ENCODE measurements at regions not wholly inside any gene's neighbourhood (a gene's known extent, or its start where the extent isn't known, plus 50 kb on each side); places are given as distances from the start of the nearest gene placed in this dataset.
"Not testable (repeated sequence)": the region's sequence is repeated elsewhere in the genome, so short reads cannot be mapped to it uniquely, and the experiment has no call there.

GRCh38 chr4:137812258-137812657, 280.0 kb upstream of the PCDH18 start:
- H3K4me1 Mint-ChIP-seq: no peaks in the 10 kb centered on the region
- no peaks in the 10 kb centered on the region for H3K27me3 Mint-ChIP-seq
- H3K4me3 Mint-ChIP-seq: no peak overlapping the region
- H3K36me3 Mint-ChIP-seq: no peaks in the 10 kb centered on the region
- H3K27ac Mint-ChIP-seq: no peak overlapping the region
- H3K9me3 Mint-ChIP-seq: no peaks in the 10 kb centered on the region

DNA sequence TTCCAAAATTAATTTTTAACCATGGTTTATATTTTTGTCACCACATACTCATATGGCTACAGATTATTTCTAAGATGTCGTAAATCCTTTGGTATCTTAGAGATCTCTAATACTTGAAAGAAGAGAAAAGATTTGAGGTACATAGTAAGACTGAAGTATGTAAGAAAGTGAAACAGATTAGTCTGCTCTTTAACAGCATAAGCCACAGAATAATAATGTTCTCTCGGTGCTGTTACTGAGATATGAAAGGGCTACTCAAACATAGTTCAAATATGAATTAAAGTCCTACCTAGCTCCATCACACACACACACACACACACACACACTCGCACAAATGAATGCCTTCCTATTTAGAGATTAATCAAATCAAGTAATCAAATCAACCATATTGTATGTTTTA, 274.1 kb upstream of the PCDH18 start:
- Mint-ChIP-seq H3K4me3 (no peak overlapping the region), H3K27me3 (no peaks in the 10 kb centered on the region), H3K4me1 (no peaks in the 10 kb centered on the region), H3K36me3 (no peaks in the 10 kb centered on the region), H3K9me3 (no peaks in the 10 kb centered on the region), H3K27ac (no peak overlapping the region)

DNA sequence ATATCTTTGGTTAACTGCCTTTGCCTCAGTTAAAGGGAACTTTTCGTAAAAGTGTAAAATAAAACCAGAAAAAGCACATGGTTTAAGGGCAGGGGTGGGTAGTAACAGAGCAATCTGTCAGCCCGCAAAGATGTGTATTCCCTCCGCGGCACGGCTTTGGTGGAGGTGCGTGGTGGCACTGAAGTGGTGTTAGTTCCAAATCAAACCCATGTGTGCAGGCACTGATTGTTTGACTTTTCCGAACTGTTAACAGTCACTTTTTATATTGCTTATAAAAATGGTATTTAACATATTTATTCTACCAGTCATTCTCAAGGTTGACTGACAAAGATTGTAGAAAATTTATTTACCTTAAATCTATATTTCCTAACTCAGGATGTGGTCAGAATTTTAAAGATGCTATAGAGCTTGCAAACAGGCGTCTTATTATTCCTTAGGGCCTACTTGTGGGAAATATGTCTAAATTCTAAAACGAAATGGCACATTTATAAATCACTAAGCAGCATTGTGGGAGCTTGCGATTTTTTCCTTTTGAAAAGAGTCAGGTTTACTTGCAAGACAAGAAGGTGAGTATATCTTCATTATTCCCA, 272.7 kb upstream of the PCDH18 start:
- no peaks in the 10 kb centered on the region for H3K27me3 Mint-ChIP-seq
- no peak overlapping the region for H3K4me3 Mint-ChIP-seq

GRCh38 chr4:137800861-137801260, 268.6 kb upstream of the PCDH18 start:
- Mint-ChIP-seq H3K27ac (peak overlapping the region; percentile 48), H3K27me3 (no peaks in the 10 kb centered on the region), H3K9me3 (no peaks in the 10 kb centered on the region), H3K36me3 (no peaks in the 10 kb centered on the region), H3K4me1 (no peaks in the 10 kb centered on the region), H3K4me3 (no peak overlapping the region)

More for the DNA sequence above, 272.7 kb upstream of the PCDH18 start:
- Mint-ChIP-seq H3K27ac (no peak overlapping the region), H3K36me3 (no peaks in the 10 kb centered on the region), H3K9me3 (no peaks in the 10 kb centered on the region), H3K4me1 (no peaks in the 10 kb centered on the region)

DNA sequence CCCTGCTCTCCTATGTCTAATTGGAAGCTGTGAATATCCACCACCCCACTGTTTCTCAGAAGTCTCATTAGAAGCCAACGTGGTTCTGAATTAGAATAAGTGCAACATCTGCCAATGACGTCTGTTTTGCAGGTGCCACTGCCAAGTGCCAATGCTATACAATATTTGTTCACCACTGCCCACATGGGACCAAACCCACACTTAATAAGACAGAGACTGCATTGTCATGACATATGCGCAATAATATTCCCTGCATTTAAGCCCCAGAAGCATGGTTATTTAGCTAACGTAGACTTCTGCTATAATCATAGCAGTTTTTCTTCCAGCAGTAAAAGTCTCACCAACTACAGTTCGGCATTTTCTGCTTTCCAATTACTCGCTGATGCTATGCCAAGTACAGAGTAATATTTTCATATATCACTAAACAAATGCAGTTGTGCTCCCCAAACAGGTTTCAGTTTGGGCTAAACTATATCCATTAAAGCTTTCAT, 262.5 kb upstream of the PCDH18 start:
- no peak overlapping the region for H3K4me3 Mint-ChIP-seq
- no peaks in the 10 kb centered on the region for H3K4me1 Mint-ChIP-seq
- no peaks in the 10 kb centered on the region for H3K9me3 Mint-ChIP-seq
- H3K36me3 Mint-ChIP-seq: no peaks in the 10 kb centered on the region
- no peak overlapping the region for H3K27ac Mint-ChIP-seq
- no peaks in the 10 kb centered on the region for H3K27me3 Mint-ChIP-seq

DNA sequence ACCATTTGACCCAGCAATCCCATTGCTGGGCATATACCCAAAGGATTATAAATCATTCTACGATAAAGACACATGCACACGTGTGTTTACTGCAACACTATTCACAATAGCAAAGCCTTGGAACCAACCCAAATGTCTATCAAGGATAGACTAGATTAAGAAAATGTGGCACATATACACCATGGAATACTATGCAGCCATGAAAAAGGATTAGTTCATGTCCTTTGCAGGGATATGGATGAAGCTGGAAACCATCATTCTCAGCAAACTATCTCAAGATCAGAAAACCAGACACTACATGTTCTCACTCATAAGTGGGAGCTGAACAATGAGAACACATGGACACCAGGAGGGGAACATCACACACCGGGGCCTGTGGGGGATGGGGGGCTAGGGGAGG, 257.0 kb upstream of the PCDH18 start:
- H3K36me3 Mint-ChIP-seq, H3K4me1 Mint-ChIP-seq: not testable (repeated sequence)

DNA sequence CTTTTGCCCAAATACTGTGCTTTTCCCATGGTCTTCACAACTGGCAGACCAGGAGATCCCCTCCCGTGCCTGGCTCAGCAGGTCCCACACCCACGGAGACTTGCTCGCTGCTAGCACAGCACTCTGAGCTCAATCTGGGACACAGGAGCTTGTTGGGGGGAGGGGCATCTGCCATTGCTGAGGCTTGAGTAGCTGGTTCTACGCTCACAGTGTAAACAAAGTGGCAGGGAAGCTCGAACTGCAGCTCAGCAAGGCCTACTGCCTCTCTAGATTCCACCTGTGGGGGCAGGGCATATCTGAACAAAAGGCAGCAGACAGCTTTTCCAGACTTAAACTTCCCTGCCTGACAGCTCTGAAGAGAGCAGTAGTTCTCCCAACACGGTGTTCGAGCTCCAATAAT, 251.6 kb upstream of the PCDH18 start:
- H3K27me3 Mint-ChIP-seq, H3K4me1 Mint-ChIP-seq: not testable (repeated sequence)

More for the DNA sequence above, 257.0 kb upstream of the PCDH18 start:
- H3K9me3 Mint-ChIP-seq, H3K4me3 Mint-ChIP-seq, H3K27ac Mint-ChIP-seq, H3K27me3 Mint-ChIP-seq: not testable (repeated sequence)

GRCh38 chr4:137775701-137776100, 243.4 kb upstream of the PCDH18 start:
- Mint-ChIP-seq H3K4me1 (no peaks in the 10 kb centered on the region), H3K4me3 (no peak overlapping the region), H3K36me3 (no peaks in the 10 kb centered on the region), H3K27ac (no peak overlapping the region), H3K9me3 (no peaks in the 10 kb centered on the region), H3K27me3 (no peaks in the 10 kb centered on the region)

More for the DNA sequence above, 251.6 kb upstream of the PCDH18 start:
- H3K9me3 Mint-ChIP-seq, H3K4me3 Mint-ChIP-seq, H3K36me3 Mint-ChIP-seq, H3K27ac Mint-ChIP-seq: not testable (repeated sequence)

GRCh38 chr4:137774501-137774900, 242.2 kb upstream of the PCDH18 start:
- Mint-ChIP-seq H3K36me3 (no peaks in the 10 kb centered on the region), H3K9me3 (no peaks in the 10 kb centered on the region), H3K27ac (no peak overlapping the region), H3K27me3 (no peaks in the 10 kb centered on the region), H3K4me3 (no peak overlapping the region), H3K4me1 (no peaks in the 10 kb centered on the region)

DNA sequence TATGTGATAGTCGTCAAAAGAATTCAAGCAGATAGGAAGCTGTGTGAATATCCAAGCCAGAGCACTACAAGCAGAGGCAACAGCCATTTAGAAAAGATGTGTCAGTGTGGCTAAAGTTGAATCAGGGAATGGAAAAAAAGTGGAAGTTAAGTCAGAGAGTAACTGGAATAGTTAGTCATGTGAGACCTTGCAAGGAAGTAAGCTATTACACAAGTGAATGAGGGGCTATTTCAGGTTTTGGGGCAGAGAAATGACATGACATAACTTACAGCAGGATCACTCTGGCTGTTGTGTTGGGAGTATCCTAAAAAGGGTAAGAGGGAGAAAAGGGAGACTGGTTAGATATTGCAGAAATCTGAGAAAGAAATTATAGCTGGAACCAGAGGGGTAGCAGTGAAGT, 236.6 kb upstream of the PCDH18 start:
- H3K27ac Mint-ChIP-seq: no peak overlapping the region
- H3K27me3 Mint-ChIP-seq: no peaks in the 10 kb centered on the region
- H3K9me3 Mint-ChIP-seq: peaks cover 6% of the 10 kb centered on the region
- H3K36me3 Mint-ChIP-seq: no peaks in the 10 kb centered on the region
- H3K4me1 Mint-ChIP-seq: no peaks in the 10 kb centered on the region
- H3K4me3 Mint-ChIP-seq: no peak overlapping the region

DNA sequence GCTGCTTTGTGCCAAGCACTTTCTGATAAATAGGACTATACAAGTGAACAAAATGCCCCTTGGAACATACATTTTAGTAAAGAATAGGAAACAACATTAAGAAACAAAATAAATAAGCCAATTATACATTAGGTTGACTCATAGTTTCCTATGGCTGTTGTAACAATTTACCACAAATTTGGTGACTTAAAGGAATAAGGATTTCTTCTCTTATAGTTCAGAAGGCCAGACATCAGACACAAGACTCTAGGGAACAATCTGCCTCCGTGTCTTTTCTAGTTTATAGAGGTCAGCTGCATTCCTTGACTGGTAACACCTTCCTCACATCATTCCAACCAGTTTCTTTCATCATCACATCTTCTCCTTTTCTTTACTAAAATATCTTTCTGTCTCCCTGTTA, 235.9 kb upstream of the PCDH18 start:
- Mint-ChIP-seq H3K27me3 (no peaks in the 10 kb centered on the region), H3K27ac (no peak overlapping the region), H3K4me3 (no peak overlapping the region), H3K4me1 (no peaks in the 10 kb centered on the region), H3K9me3 (peaks cover 6% of the 10 kb centered on the region), H3K36me3 (no peaks in the 10 kb centered on the region)

GRCh38 chr4:137762591-137762990, 230.3 kb upstream of the PCDH18 start:
- no peaks in the 10 kb centered on the region for H3K27me3 Mint-ChIP-seq
- H3K4me1 Mint-ChIP-seq: no peaks in the 10 kb centered on the region
- H3K4me3 Mint-ChIP-seq: no peak overlapping the region
- peaks cover 5% of the 10 kb centered on the region for H3K9me3 Mint-ChIP-seq
- no peaks in the 10 kb centered on the region for H3K36me3 Mint-ChIP-seq
- no peak overlapping the region for H3K27ac Mint-ChIP-seq

DNA sequence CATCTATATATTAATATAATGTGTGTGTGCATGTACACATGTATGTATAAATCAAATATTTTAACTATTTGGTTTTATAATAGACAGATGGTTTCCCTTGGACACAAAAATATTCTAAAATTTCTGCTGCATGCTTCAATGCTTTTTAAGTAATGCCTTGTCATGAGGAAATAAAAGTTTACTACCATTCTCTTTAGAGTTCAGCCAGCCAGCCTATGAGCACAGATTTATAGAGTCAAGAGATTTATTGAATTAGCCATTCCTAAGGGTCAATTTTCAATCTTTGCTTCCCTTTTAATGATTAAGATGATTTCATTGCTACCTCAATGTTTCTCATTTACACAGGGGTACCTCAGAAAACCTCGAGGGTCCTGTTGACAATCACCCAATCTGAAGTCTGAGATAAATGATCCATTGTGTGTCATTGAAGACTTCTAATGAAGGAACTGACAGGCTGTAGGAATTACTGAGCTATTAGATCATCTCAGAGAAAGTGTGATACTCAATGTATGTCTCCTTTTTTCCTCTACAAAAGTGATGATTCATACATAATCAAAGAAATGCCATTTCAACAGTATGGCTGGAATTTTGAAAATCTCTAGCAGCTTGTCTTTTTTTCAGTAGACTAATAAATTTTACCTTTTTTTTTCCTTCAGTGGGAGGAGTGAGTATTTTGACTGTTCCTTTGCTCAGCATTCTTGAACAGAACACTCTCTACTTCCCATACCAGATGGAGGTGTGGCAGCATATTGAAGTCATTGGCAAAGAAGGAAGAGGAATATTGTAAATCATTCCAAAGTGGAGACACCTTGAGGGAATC, 222.6 kb upstream of the PCDH18 start:
- Mint-ChIP-seq H3K27ac (no peak overlapping the region), H3K36me3 (no peaks in the 10 kb centered on the region), H3K27me3 (no peaks in the 10 kb centered on the region), H3K4me3 (no peak overlapping the region), H3K9me3 (peaks cover 19% of the 10 kb centered on the region), H3K4me1 (no peaks in the 10 kb centered on the region)

DNA sequence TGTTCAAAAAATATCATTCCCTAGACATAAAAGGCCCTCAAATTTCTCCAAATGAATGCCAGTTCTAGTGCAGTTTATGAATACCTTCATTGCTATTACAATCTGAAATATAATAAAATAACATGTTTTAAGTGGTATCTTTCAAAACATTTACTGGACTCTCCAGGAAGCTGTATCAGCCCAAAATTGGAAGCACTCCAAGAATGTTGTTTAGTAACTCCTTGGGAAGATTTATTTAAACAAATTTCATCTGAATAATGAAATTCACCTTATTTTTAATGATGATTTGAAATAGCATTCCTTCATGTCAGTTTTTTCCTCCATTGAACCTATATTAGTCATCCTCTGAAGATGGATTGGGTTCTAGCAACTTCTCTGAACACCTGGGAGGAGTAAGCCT, 217.2 kb upstream of the PCDH18 start:
- Mint-ChIP-seq H3K27me3 (no peaks in the 10 kb centered on the region), H3K4me1 (no peaks in the 10 kb centered on the region), H3K4me3 (no peak overlapping the region), H3K9me3 (peaks cover 14% of the 10 kb centered on the region), H3K36me3 (no peaks in the 10 kb centered on the region), H3K27ac (no peak overlapping the region)

DNA sequence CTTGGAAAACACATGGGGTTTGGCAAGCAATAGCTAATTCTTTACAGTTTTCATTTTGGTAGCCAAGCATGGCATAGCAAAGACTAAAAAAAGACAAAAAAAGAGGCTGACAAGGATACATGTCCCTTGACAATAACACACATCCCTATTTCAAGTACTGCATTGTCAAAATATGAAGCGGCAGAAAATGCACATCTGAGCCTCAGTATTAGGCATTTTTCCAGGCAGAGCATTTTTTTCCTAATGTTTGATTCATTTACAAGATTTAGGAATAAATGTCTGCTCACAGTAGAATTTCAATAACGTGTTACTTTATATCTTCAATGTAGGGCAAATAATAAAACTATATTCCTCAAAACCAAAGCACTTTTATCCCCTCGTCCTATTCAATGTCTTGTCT, 216.3 kb upstream of the PCDH18 start:
- Mint-ChIP-seq H3K36me3 (no peaks in the 10 kb centered on the region), H3K27me3 (no peaks in the 10 kb centered on the region), H3K4me3 (no peak overlapping the region), H3K27ac (no peak overlapping the region), H3K9me3 (peaks cover 14% of the 10 kb centered on the region), H3K4me1 (no peaks in the 10 kb centered on the region)

DNA sequence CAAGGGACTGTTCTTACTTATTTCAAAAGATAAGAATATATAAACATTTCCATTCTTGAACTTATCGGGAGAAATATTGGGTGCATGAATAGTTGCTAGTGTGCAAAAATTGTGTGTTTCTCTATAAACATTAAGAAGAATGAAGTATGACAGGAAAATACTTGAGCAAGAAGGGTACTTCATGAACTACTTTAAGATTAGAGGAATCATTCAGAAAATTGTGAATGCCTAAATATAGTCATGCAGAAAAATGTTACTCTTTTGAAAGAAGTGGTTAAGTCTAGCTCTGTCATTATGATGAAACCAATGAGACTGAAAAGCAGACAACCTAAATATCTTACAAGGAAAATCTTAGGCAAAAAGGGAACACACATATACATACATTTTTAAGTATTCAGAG, 207.8 kb upstream of the PCDH18 start:
- Mint-ChIP-seq H3K36me3 (no peaks in the 10 kb centered on the region), H3K4me1 (no peaks in the 10 kb centered on the region), H3K4me3 (no peak overlapping the region), H3K27ac (no peak overlapping the region), H3K27me3 (no peaks in the 10 kb centered on the region), H3K9me3 (no peaks in the 10 kb centered on the region)

Measured in activated naive CD4-positive, alpha-beta T cell treated with anti-CD3 and anti-CD28 coated beads, Interleukin-2, amount 50 U/mL, for 24 hours (primary cell).